Uterus (tissue), 3 donors: ENCODE measurements at regions not wholly inside any gene's neighbourhood (a gene's known extent, or its start where the extent isn't known, plus 50 kb on each side); places are given as distances from the start of the nearest gene placed in this dataset.

Experiments
- DNase-seq, 2 donors: peaks; one replicate each; pipeline ENCODE4 v3.0.0-alpha.2; 2019 to 2020
- H3K27ac ChIP-seq, 2 donors: fragments of 200-600 bp; sonication (generic); 1 replicate in 1 of 2; 2 replicates in 1 of 2; pipeline ENCODE4 v1.5.1; 2016 to 2018
- H3K27me3 ChIP-seq, 2 donors: fragments of 200-600 bp; sonication (generic); one replicate each; pipeline ENCODE4 v1.5.1; 2018 to 2019; ENCODE audit warnings: control low read depth in 1 of 2
- H3K36me3 ChIP-seq, 2 donors: fragments of 200-600 bp; sonication (generic); one replicate each; pipeline ENCODE4 v1.5.1; 2019; ENCODE audit warnings: control low read depth in 1 of 2
- H3K4me1 ChIP-seq, 2 donors: fragments of 200-600 bp; sonication (generic); one replicate each; pipeline ENCODE4 v1.5.1; 2018 to 2019; ENCODE audit warnings: control low read depth in 1 of 2
- H3K4me3 ChIP-seq, 2 donors: fragments of 200-600 bp; sonication (generic); 1 replicate in 1 of 2; 2 replicates in 1 of 2; pipeline ENCODE4 v1.5.1; 2018 to 2019; ENCODE audit warnings: mild to moderate bottlenecking in 1 of 2
- H3K9me3 ChIP-seq, 2 donors: fragments of 200-600 bp; sonication (generic); one replicate each; pipeline ENCODE4 v1.5.1; 2019; ENCODE audit warnings: control low read depth in 1 of 2
- POLR2A ChIP-seq, 2 donors: fragments of 450-650 bp; IDR thresholded peaks; one replicate each; pipeline ENCODE4 v1.6.1; 2016; ENCODE audit warnings: antibody characterized with exemption in 2 of 2, mild to moderate bottlenecking in 1 of 2, moderate library complexity in 1 of 2
- intact Hi-C: fragments of 100-400 bp; cut with DNase I; formaldehyde crosslinking; loops from one replicate; pipeline ENCODE4 v1.15.1; 2023; ENCODE audit warnings: low total_unique reads
- TF ChIP-seq, protein P1 (sequence below), 4 experiments: fragments of 200-600 bp in 2 of 4; fragments of 450-650 bp in 2 of 4; sonication (generic) in 2 of 4; IDR thresholded peaks; one replicate each; pipeline ENCODE4 v1.5.1; 2016 to 2019; ENCODE audit warnings: antibody characterized with exemption in 4 of 4, mild to moderate bottlenecking in 2 of 4, moderate library complexity in 1 of 4
- donor health status: DM: yes; HTN: yes; CAD: no.

DNA sequence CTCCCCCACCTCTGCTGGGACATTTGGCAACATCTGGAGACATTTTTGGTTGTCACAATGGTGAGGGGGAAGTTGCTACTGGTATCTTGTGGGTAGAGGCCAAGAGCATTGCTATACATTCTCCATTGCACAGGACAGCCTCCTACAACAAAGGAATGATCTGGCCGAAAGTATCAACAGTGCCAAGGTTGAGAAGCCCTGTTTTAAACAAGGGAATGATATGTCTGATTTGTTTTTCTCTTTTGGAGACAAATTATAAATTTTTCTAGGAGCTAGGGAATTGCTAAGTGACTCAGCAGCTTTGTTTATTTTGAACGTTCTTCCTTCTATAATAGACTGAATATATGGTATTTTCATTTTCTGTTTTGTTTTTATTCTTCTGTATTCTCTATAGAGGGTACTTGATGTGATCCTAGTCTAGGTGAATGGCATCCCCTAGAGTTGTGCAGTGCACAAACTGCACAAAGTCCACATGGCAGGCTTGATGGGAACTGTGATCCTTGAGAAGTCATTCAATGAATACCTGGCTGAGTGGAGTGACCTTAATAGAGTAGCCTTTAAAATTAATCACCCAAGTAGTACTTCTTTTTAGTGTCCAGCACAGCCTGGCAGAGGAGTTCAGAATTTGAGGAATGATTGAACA lies 288.6 kb upstream of the USP24 start:
- no peak for DNase-seq
- Histone ChIP-seq H3K4me1 (no peaks in the 10 kb centered on the region), H3K27ac (peak overlapping the region in 1 of 2 donors; percentile 40), H3K4me3 (no peak overlapping the region), H3K27me3 (no peaks in the 10 kb centered on the region), H3K36me3 (no peaks in the 10 kb centered on the region), H3K9me3 (no peaks in the 10 kb centered on the region)
- intact Hi-C loops: no loop called here
- no peak for TF ChIP-seq POLR2A (IDR thresholded peaks at IDR 0.05)

DNA sequence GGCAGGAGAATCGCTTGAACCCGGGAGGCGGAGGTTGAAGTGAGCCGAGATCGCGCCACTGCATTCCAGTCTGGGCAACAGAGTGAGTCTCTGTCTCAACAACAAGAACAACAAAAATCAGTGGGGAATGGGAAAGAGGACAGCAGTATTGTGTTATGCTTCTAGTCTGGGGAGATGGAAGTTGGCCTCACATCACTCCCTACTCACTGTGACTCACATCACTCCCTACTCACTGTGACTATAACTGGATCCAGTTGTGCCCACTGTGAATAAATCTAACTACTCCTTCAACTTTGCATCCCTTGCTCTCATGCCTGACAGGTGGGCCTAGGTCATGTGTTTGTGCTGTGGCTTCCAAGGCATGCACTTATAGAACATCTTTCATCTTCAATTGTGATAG lies 285.4 kb upstream of the USP24 start:
- Histone ChIP-seq H3K4me1 (no peaks in the 10 kb centered on the region), H3K36me3 (no peaks in the 10 kb centered on the region), H3K9me3 (no peaks in the 10 kb centered on the region), H3K27me3 (no peaks in the 10 kb centered on the region), H3K4me3 (no peak overlapping the region), H3K27ac (no peak overlapping the region)
- TF ChIP-seq, protein P1, sequence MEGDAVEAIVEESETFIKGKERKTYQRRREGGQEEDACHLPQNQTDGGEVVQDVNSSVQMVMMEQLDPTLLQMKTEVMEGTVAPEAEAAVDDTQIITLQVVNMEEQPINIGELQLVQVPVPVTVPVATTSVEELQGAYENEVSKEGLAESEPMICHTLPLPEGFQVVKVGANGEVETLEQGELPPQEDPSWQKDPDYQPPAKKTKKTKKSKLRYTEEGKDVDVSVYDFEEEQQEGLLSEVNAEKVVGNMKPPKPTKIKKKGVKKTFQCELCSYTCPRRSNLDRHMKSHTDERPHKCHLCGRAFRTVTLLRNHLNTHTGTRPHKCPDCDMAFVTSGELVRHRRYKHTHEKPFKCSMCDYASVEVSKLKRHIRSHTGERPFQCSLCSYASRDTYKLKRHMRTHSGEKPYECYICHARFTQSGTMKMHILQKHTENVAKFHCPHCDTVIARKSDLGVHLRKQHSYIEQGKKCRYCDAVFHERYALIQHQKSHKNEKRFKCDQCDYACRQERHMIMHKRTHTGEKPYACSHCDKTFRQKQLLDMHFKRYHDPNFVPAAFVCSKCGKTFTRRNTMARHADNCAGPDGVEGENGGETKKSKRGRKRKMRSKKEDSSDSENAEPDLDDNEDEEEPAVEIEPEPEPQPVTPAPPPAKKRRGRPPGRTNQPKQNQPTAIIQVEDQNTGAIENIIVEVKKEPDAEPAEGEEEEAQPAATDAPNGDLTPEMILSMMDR (IDR thresholded peaks at IDR 0.05): no peak
- TF ChIP-seq POLR2A (IDR thresholded peaks at IDR 0.05): no peak
- intact Hi-C loops: no loop called here
- no peak for DNase-seq

DNA sequence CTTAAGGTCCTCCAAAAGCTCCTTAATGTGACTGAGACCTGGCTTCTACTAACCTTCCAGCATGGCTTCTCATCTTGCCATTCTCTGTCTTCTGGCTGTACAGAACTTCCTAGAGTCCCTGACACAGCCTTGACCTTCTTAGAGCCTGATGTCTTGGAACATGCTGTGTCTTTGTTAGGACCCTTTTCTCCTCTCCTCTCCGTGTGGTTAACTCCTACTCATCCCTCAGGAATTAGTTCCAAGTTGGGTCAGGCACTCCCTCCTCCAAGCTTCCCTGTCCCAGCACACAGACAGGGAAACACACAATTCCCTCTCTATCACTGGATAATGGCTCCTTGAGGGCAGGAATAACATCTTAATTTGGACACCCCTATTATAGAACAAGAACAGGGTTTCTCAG lies 275.4 kb upstream of the USP24 start:
- Histone ChIP-seq H3K4me3 (no peak overlapping the region), H3K9me3 (no peaks in the 10 kb centered on the region), H3K27me3 (no peaks in the 10 kb centered on the region), H3K27ac (no peak overlapping the region), H3K4me1 (no peaks in the 10 kb centered on the region), H3K36me3 (no peaks in the 10 kb centered on the region)
- no peak for DNase-seq
- TF ChIP-seq, protein P1 (IDR thresholded peaks at IDR 0.05): no peak
- TF ChIP-seq POLR2A (IDR thresholded peaks at IDR 0.05): no peak
- intact Hi-C loops: no loop called here

DNA sequence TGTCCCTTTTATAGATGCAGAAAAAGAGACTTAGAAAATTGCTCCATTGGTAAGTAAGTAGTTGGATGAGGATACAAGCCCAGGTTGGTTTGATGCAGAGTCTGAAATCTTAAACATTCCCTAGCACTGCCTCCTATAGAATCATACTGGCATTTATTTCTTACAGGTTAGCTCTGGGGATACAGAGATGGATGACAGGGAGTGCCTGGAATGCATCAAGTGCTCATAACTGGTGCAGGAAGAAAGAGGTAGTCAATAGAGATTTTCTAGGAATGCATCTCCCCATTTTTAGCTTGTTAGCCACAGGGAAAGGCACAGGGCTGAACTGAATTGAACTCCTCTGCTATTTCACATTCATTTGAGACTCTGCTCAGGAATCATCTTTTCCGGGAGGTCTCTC lies 269.0 kb upstream of the USP24 start:
- H3K36me3 ChIP-seq: no peaks in the 10 kb centered on the region
- no peak for TF ChIP-seq POLR2A (IDR thresholded peaks at IDR 0.05)
- TF ChIP-seq, protein P1 (IDR thresholded peaks at IDR 0.05): no peak
- H3K27me3 ChIP-seq: no peaks in the 10 kb centered on the region
- no peak for DNase-seq
- H3K27ac ChIP-seq: no peak overlapping the region
- intact Hi-C loops: no loop called here
- H3K9me3 ChIP-seq: no peaks in the 10 kb centered on the region
- no peak overlapping the region for H3K4me3 ChIP-seq
- H3K4me1 ChIP-seq: no peaks in the 10 kb centered on the region

DNA sequence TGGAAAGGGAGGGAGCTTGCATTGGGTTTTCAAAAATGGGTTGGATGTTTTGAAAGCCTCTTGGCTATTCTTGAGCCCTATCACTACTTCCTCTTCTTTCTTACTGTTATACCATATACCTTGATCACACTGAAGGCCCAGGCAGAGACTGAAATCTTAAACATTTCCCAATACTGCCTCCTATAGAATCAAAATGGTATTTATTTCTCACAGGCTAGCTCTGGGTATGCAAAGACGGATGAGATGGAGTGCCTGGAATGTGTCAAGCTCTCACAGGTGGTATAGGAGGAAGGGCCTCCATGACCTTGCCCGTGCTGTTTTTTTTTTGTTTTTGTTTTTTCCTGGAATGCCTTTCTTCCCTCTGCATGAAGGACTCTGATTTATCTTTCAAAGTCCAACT lies 268.4 kb upstream of the USP24 start:
- Histone ChIP-seq H3K36me3 (no peaks in the 10 kb centered on the region), H3K9me3 (no peaks in the 10 kb centered on the region), H3K4me3 (no peak overlapping the region), H3K27me3 (no peaks in the 10 kb centered on the region), H3K4me1 (no peaks in the 10 kb centered on the region), H3K27ac (no peak overlapping the region)
- intact Hi-C loops: no loop called here
- TF ChIP-seq POLR2A (IDR thresholded peaks at IDR 0.05): no peak
- TF ChIP-seq, protein P1 (IDR thresholded peaks at IDR 0.05): no peak
- no peak for DNase-seq

DNA sequence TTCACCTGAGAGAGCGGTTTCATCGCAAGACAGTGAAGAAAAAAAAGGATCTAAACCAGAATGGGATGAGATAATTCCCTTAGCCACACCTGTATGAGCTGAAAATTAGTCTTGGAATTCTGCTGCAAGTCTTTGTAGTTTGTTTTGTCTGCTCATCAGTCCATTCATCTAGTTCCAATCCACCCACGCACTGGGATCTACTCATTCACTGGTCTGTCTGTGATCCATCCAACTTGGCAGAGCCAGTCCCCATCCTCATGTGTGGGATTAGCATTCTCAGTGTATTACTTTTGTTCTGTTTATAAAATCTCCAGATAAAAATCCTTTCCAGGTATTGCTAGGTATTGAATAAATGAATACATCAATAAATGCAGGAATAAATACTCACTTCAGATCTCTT lies 266.5 kb upstream of the USP24 start:
- H3K27me3 ChIP-seq: no peaks in the 10 kb centered on the region
- no peaks in the 10 kb centered on the region for H3K36me3 ChIP-seq
- no peak overlapping the region for H3K27ac ChIP-seq
- H3K4me1 ChIP-seq: no peaks in the 10 kb centered on the region
- DNase-seq: no peak
- H3K9me3 ChIP-seq: no peaks in the 10 kb centered on the region
- TF ChIP-seq POLR2A (IDR thresholded peaks at IDR 0.05): no peak
- TF ChIP-seq, protein P1 (IDR thresholded peaks at IDR 0.05): no peak
- H3K4me3 ChIP-seq: no peak overlapping the region
- intact Hi-C loops: no loop called here
